GM20431 (cell line): ENCODE measurements at regions not wholly inside any gene's neighbourhood (a gene's known extent, or its start where the extent isn't known, plus 50 kb on each side); places are given as distances from the start of the nearest gene placed in this dataset.
"Not testable (repeated sequence)": the region's sequence is repeated elsewhere in the genome, so short reads cannot be mapped to it uniquely, and the experiment has no call there.

Experiments
- in situ Hi-C: fragments of 300-500 bp; cut with MseI, MboI; formaldehyde crosslinking; loops from one replicate; pipeline ENCODE4 v1.15.0; 2020; ENCODE audit warnings: low sequenced_read_pairs; ENCODE audit not compliant: unreplicated experiment

GRCh38 chr15:93980261-93980911, 251.0 kb upstream of the MCTP2 start:
- in situ Hi-C loops, result no loop called here

- in situ Hi-C loops, result no loop called here
Measured at GRCh38 chr15:93974804-93975481, 256.4 kb upstream of the MCTP2 start.

GRCh38 chr15:93973287-93973686, 258.1 kb upstream of the MCTP2 start:
- in situ Hi-C loops, result no loop called here

GRCh38 chr15:93968773-93969172, 262.6 kb upstream of the MCTP2 start:
- in situ Hi-C loops, result no loop called here

- in situ Hi-C loops, result no loop called here
Measured at GRCh38 chr15:93965304-93965908, 266.0 kb upstream of the MCTP2 start.

- in situ Hi-C loops, result no loop called here
Measured at GRCh38 chr15:93954985-93955571, 276.3 kb upstream of the MCTP2 start.

GRCh38 chr15:93948726-93949125, 282.6 kb upstream of the MCTP2 start:
- in situ Hi-C loops, result no loop called here

- in situ Hi-C loops, result no loop called here
Measured at GRCh38 chr15:93943586-93943985, 287.8 kb upstream of the MCTP2 start.

- in situ Hi-C loops, result no loop called here
Measured at GRCh38 chr15:93942269-93942694, 289.1 kb upstream of the MCTP2 start.

- in situ Hi-C loops, result no loop called here
Measured at GRCh38 chr15:93941697-93942096, 289.7 kb upstream of the MCTP2 start.

- in situ Hi-C loops, result no loop called here
Measured at GRCh38 chr15:93940226-93940625, 291.1 kb upstream of the MCTP2 start.

GRCh38 chr15:93932164-93932776, 299.1 kb upstream of the MCTP2 start:
- in situ Hi-C loops, result no loop called here

- in situ Hi-C loops, result no loop called here
Measured at GRCh38 chr15:93929375-93930094, 301.8 kb upstream of the MCTP2 start.

- in situ Hi-C loops, result no loop called here
Measured at GRCh38 chr15:93920204-93920603, 311.2 kb upstream of the MCTP2 start.

GRCh38 chr15:93918801-93919200, 312.6 kb upstream of the MCTP2 start:
- in situ Hi-C loops, result not testable (repeated sequence)

GRCh38 chr15:93917181-93917580, 314.2 kb upstream of the MCTP2 start:
- in situ Hi-C loops, result no loop called here

- in situ Hi-C loops, result no loop called here
Measured at GRCh38 chr15:93913871-93914270, 317.5 kb upstream of the MCTP2 start.

- in situ Hi-C loops, result no loop called here
Measured at GRCh38 chr15:93913310-93913709, 318.1 kb upstream of the MCTP2 start.

GRCh38 chr15:93900476-93901400, 330.6 kb upstream of the MCTP2 start:
- in situ Hi-C loops, result no loop called here
